Chondrocyte (in vitro differentiated cells): ENCODE measurements at regions not wholly inside any gene's neighbourhood (a gene's known extent, or its start where the extent isn't known, plus 50 kb on each side); places are given as distances from the start of the nearest gene placed in this dataset.

Experiments
- DNase-seq: peaks from one replicate; pipeline ENCODE4 v3.0.0; 2021; ENCODE audit warnings: mixed read lengths, low spot score
- H3K27ac Mint-ChIP-seq: one replicate; pipeline ENCODE4 v1.8.0; 2021; ENCODE audit warnings: mild to moderate bottlenecking, moderate library complexity, mixed read lengths; ENCODE audit not compliant: unreplicated experiment
- H3K27me3 Mint-ChIP-seq: 2 replicates; pipeline ENCODE4 v1.8.0; 2021; ENCODE audit warnings: low read depth, mixed read lengths
- H3K36me3 Mint-ChIP-seq: 2 replicates; pipeline ENCODE4 v1.8.0; 2021; ENCODE audit warnings: low read depth, mixed read lengths
- H3K4me1 Mint-ChIP-seq: 2 replicates; pipeline ENCODE4 v1.8.0; 2021; ENCODE audit warnings: low read depth, mild to moderate bottlenecking, mixed read lengths
- H3K4me3 Mint-ChIP-seq: one replicate; pipeline ENCODE4 v1.8.0; 2021; ENCODE audit warnings: mild to moderate bottlenecking, moderate library complexity, mixed read lengths; ENCODE audit not compliant: unreplicated experiment
- H3K9me3 Mint-ChIP-seq: 2 replicates; pipeline ENCODE4 v1.8.0; 2021; ENCODE audit warnings: low read depth, mixed read lengths
- CTCF ChIP-seq: fragments of 200-600 bp; sonication (generic); IDR thresholded peaks from 2 replicates; pipeline ENCODE4 v1.5.0; 2021; ENCODE audit warnings: antibody characterized with exemption, mild to moderate bottlenecking, moderate library complexity

DNA sequence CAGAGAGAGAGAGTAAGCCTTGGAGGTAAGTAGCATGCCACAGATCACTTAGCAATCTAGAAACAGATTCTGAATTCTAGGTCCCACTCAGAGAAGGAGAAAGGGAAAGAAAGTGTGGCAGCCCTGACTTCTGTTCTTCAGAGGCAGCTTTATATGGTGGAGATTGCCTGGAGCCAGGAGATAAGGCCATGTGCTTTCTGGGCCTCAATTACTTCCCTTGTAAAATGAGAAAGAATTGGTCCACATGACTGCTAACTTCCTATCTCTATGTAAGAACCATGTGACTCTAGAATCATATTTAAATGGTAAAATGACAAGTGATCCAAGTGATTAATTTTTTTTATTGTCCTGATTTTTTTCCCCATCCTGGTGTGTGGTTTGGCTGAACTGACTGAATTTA, 64.1 kb downstream of the HHEX start:
- no peaks in the 10 kb centered on the region for H3K36me3 Mint-ChIP-seq

DNA sequence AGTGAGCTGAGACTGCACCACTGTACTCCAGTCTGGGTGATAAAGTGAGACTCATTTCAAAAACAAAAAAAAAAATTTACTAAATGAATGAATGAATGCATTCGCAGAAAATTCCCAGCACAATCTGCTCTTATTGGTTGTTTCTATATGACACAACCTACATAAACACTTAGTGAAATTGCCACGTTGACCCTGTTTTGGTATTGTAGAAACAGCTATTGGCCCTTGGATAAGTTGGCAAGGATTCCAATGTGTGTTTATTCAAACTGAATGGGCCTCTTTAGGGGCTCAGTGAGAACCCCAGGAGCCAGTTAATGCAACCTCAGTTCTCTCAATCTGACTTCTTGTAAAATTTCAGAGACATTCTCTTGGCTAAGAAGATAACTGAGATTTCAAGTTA, 66.0 kb downstream of the HHEX start:
- Mint-ChIP-seq H3K27me3 (peaks cover 2% of the 10 kb centered on the region), H3K4me3 (no peak overlapping the region), H3K9me3 (no peaks in the 10 kb centered on the region), H3K36me3 (no peaks in the 10 kb centered on the region), H3K4me1 (peaks cover 28% of the 10 kb centered on the region), H3K27ac (no peak overlapping the region)
- DNase-seq: no peak
- TF ChIP-seq CTCF: no peak

More for the DNA sequence above, 64.1 kb downstream of the HHEX start:
- DNase-seq: no peak
- H3K4me3 Mint-ChIP-seq: no peak overlapping the region
- peaks cover 22% of the 10 kb centered on the region for H3K4me1 Mint-ChIP-seq
- no peak for TF ChIP-seq CTCF
- H3K27ac Mint-ChIP-seq: no peak overlapping the region
- no peaks in the 10 kb centered on the region for H3K9me3 Mint-ChIP-seq
- peaks cover 10% of the 10 kb centered on the region for H3K27me3 Mint-ChIP-seq

DNA sequence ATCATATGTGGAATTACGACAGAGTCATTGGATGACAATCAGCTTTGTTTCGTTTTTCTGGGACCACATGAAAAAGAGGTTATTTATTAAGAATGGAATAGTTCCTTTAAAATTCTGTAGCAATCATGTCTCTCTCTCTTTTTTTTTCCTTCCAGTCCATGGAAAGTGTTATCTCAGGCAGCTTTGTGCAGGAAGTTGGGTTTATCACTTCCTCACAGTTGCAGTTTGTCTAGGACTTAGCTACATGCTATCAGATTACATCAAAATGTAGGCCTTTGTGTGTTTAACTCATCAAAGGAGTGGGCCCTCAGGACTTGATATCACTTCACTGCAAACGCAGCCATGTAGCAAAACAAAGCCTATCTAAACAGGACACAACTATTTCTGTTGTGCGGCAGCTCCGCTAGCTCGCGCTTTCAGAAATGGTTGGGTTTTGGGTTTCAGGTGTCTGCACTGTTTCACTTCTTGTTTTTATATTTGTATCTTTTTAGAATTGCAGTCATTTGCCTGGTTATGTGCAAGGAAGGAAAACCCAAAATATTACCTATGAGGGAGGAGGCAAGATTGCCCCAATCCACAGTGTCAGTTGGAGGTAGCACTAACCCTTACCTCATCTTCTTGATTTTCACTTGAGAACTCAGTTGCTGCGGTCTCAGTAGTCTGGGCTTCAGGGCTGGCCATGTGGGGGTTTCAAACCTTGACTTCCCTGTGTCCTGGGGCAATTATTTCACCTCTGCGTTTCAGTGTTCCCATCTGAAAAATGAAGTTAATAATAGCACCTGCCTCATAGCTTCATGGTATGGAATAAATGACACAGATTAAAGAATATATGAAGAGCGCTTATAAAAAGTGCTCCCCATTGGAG, 66.7 kb downstream of the HHEX start:
- H3K9me3 Mint-ChIP-seq: no peaks in the 10 kb centered on the region
- H3K27ac Mint-ChIP-seq: peak overlapping the region; percentile 19
- no peak for DNase-seq
- no peaks in the 10 kb centered on the region for H3K27me3 Mint-ChIP-seq
- no peaks in the 10 kb centered on the region for H3K36me3 Mint-ChIP-seq
- TF ChIP-seq CTCF: no peak
- H3K4me1 Mint-ChIP-seq: peaks cover 32% of the 10 kb centered on the region
- no peak overlapping the region for H3K4me3 Mint-ChIP-seq

DNA sequence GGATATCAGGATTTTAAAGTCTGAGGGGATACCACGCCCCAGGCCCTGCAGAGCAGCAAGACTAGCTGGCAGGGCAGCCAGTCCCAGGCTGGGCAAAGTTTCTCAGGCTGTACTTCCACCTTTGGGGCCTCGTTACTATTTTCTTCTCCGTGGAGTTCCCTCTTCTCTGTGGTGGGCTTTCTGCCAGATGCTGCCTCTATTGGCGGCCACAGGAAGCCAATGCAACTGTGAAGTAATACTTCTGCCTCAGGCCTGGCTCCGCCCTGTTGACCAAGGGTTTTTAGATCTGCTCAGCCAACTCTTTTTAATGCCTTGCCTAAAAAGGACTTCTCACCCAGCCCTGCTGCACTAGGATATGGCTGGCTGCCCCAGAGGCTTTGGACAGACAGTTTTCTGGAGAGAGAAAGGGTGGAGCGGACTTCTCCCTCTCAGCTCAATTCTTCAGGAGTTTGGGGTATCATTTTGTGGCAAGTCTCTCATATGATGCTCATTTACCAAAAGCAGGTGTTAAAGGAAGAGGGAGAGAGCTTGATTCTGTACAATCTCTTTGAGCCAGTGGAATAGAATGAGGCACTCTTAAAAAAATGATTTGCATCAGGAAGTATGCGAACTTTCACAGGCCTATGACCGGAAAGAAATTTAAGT, 67.4 kb downstream of the HHEX start:
- H3K9me3 Mint-ChIP-seq: no peaks in the 10 kb centered on the region
- H3K4me1 Mint-ChIP-seq: peaks cover 38% of the 10 kb centered on the region
- peak; percentile 50 for TF ChIP-seq CTCF
- H3K36me3 Mint-ChIP-seq: no peaks in the 10 kb centered on the region
- H3K4me3 Mint-ChIP-seq: no peak overlapping the region
- H3K27ac Mint-ChIP-seq: peak overlapping the region; percentile 19
- no peak for DNase-seq
- H3K27me3 Mint-ChIP-seq: no peaks in the 10 kb centered on the region

GRCh38 chr10:92757711-92758104, 68.0 kb downstream of the HHEX start:
- Mint-ChIP-seq H3K27ac (peak overlapping the region; percentile 32), H3K36me3 (no peaks in the 10 kb centered on the region), H3K4me3 (no peak overlapping the region), H3K9me3 (no peaks in the 10 kb centered on the region), H3K27me3 (no peaks in the 10 kb centered on the region), H3K4me1 (peaks cover 38% of the 10 kb centered on the region)
- DNase-seq: no peak
- no peak for TF ChIP-seq CTCF
